NT2/D1 (cell line): ENCODE measurements at regions not wholly inside any gene's neighbourhood (a gene's known extent, or its start where the extent isn't known, plus 50 kb on each side); places are given as distances from the start of the nearest gene placed in this dataset.

Experiments used
- YY1 ChIP-seq: IDR thresholded peaks from 2 replicates; pipeline ENCODE4 v1.6.1; 2011; ENCODE audit not compliant: insufficient read length, insufficient read depth
- ZNF274 ChIP-seq: IDR thresholded peaks from 2 replicates; pipeline ENCODE4 v1.6.1; 2011; ENCODE audit warnings: mild to moderate bottlenecking, low read depth, low read length

- TF ChIP-seq YY1 (no peak), ZNF274 (no peak)
These were observed 879.7 kb downstream of the RPA4 start for GRCh38 chrX:97763391-97763790.
